Activated CD4-positive, alpha-beta T cell treated with anti-CD3 and anti-CD28 coated beads, Interleukin-2, amount 10 ng/mL, durations not matched to agents 7 days and 5 days (primary cell): ENCODE measurements at regions not wholly inside any gene's neighbourhood (a gene's known extent, or its start where the extent isn't known, plus 50 kb on each side); places are given as distances from the start of the nearest gene placed in this dataset.
"Not testable (repeated sequence)": the region's sequence is repeated elsewhere in the genome, so short reads cannot be mapped to it uniquely, and the experiment has no call there.

Source experiments
- CTCF ChIA-PET: fragments of 350-600 bp; sonication (Branson Sonifier 250); formaldehyde crosslinking; loops from one replicate; lab custom pipeline; 2021; ENCODE audit warnings: antibody characterized with exemption; lab: Charles Lee
- POLR2A ChIA-PET: fragments of 350-600 bp; sonication (Branson Sonifier 250); formaldehyde crosslinking; loops from one replicate; lab custom pipeline; 2021; ENCODE audit warnings: antibody characterized with exemption; lab: Charles Lee
- DNase-seq: peaks from one replicate; pipeline ENCODE4 v3.0.0-alpha.2; 2020
- H3K27ac Mint-ChIP-seq: one replicate; pipeline ENCODE4 v1.8.0; 2021; ENCODE audit warnings: mild to moderate bottlenecking, moderate library complexity, mixed read lengths
- H3K27me3 Mint-ChIP-seq: one replicate; pipeline ENCODE4 v1.8.0; 2021; ENCODE audit warnings: mixed read lengths
- H3K36me3 Mint-ChIP-seq: one replicate; pipeline ENCODE4 v1.8.0; 2021; ENCODE audit warnings: low read depth, mixed read lengths
- H3K4me1 Mint-ChIP-seq: one replicate; pipeline ENCODE4 v1.8.0; 2021; ENCODE audit warnings: mixed read lengths
- H3K4me3 Mint-ChIP-seq: one replicate; pipeline ENCODE4 v1.8.0; 2021; ENCODE audit warnings: mild to moderate bottlenecking, moderate library complexity, mixed read lengths
- H3K9me3 Mint-ChIP-seq: one replicate; pipeline ENCODE4 v1.8.0; 2021; ENCODE audit warnings: mixed read lengths

DNA sequence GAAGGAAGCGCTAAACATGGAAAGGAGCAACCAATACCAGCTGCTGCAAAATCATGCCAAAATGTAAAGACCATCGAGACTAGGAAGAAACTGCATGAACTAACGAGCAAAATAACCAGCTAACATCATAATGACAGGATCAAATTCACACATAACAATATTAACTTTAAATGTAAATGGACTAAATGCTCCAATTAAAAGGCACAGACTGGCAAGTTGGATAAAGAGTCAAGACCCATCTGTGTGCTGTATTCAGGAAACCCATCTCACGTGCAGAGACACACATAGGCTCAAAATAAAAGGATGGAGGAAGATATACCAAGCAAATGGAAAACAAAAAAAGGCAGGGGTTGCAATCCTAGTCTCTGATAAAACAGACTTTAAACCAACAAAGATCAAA, 570.0 kb upstream of the CDH11 start:
- H3K27ac Mint-ChIP-seq, H3K27me3 Mint-ChIP-seq, CTCF ChIA-PET, H3K4me1 Mint-ChIP-seq, POLR2A ChIA-PET, H3K4me3 Mint-ChIP-seq, DNase-seq, H3K36me3 Mint-ChIP-seq, H3K9me3 Mint-ChIP-seq: not testable (repeated sequence)

DNA sequence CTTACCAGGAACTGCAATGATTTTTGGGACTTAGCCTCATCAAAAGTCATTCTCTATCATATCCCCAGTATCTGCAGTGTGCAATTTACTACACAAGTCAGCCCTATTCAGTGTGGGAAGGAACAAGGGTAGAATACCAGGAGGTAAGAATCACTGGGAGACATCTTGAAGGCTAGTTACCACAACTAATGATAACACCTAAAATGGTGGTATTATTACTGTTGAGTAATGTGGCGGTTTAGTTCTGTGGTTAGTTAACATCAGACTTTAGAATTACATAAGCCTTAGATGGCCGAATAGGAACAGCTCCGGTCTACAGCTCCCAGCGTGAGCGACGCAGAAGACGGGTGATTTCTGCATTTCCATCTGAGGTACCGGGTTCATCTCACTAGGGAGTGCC, 567.9 kb upstream of the CDH11 start:
- Mint-ChIP-seq H3K27ac (no peak overlapping the region), H3K27me3 (no peaks in the 10 kb centered on the region), H3K36me3 (no peaks in the 10 kb centered on the region), H3K4me1 (no peaks in the 10 kb centered on the region), H3K4me3 (no peak overlapping the region), H3K9me3 (no peaks in the 10 kb centered on the region)
- CTCF ChIA-PET, result no interaction called here
- DNase-seq, result no peak
- POLR2A ChIA-PET, result no interaction called here

DNA sequence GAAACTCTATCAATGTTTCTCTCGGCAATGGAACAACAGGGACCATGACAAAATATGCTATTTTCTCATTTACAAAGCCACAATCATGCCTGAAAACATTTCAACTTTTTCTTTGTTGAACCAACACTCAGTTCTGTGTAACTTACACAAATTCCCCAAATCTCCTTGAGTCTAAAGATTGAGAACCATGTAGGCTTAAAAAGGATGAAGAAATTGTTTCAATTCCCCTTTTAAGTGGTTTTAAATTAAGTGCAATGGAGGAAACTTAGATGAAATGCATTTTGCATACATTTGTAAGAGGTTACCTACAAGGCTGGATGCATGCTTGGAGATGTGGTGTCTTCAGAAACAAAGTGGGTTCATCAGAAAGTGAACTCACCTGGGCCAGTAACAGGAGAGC, 566.4 kb upstream of the CDH11 start:
- no peaks in the 10 kb centered on the region for H3K4me1 Mint-ChIP-seq
- no peaks in the 10 kb centered on the region for H3K27me3 Mint-ChIP-seq
- no peak overlapping the region for H3K27ac Mint-ChIP-seq
- peaks cover 2% of the 10 kb centered on the region for H3K9me3 Mint-ChIP-seq
- ChIA-PET POLR2A (no interaction called here), CTCF (no interaction called here)
- H3K36me3 Mint-ChIP-seq, result no peaks in the 10 kb centered on the region
- H3K4me3 Mint-ChIP-seq, result no peak overlapping the region
- no peak for DNase-seq

DNA sequence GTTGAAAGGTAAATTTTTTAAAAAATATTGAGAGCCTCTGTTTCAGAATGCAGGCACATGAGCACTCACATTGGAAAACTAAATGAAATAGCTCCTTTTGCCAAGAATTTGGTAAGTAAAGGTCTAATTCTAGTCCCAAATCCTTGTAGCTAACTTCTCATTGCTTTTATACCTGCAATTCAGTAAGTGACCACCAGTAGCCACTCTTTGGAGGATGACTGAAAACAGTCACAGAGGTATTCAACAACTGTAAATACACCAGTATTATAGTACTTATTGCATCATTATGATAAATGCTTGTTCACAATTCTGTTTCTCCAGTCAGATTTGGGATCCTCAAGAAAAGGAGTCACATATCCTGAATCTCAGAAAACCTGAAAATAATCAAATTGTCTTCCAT, 562.4 kb upstream of the CDH11 start:
- Mint-ChIP-seq H3K4me3 (no peak overlapping the region), H3K36me3 (no peaks in the 10 kb centered on the region)

DNA sequence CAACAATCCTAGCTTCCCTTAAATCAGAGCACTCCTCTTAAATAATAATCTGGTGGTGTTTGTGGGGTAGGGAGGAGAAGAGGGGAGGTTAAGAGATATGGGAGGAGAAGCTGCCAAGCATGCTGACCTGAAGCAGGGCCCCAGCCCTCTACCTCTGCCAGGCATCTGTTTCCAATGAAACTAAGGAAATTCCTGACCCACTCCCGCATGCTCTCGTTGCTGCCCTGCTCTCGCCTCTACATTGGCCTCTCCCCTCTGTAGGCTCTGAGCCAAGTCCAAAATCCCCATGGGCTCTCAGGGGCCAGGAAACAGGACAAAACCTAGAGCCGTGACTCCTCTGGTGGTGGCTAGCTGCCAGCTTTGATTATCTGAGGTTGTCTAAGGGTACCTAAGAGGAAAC, 559.5 kb upstream of the CDH11 start:
- ChIA-PET CTCF (no interaction called here), POLR2A (no interaction called here)
- DNase-seq, result no peak
- H3K4me1 Mint-ChIP-seq, result no peaks in the 10 kb centered on the region
- no peaks in the 10 kb centered on the region for H3K36me3 Mint-ChIP-seq
- no peak overlapping the region for H3K27ac Mint-ChIP-seq
- H3K9me3 Mint-ChIP-seq, result peaks cover 5% of the 10 kb centered on the region
- no peak overlapping the region for H3K4me3 Mint-ChIP-seq
- no peaks in the 10 kb centered on the region for H3K27me3 Mint-ChIP-seq

More for the DNA sequence above, 562.4 kb upstream of the CDH11 start:
- no peak overlapping the region for H3K27ac Mint-ChIP-seq
- peaks cover 5% of the 10 kb centered on the region for H3K9me3 Mint-ChIP-seq
- POLR2A ChIA-PET, result no interaction called here
- no peaks in the 10 kb centered on the region for H3K4me1 Mint-ChIP-seq
- CTCF ChIA-PET, result no interaction called here
- no peaks in the 10 kb centered on the region for H3K27me3 Mint-ChIP-seq
- DNase-seq, result no peak

DNA sequence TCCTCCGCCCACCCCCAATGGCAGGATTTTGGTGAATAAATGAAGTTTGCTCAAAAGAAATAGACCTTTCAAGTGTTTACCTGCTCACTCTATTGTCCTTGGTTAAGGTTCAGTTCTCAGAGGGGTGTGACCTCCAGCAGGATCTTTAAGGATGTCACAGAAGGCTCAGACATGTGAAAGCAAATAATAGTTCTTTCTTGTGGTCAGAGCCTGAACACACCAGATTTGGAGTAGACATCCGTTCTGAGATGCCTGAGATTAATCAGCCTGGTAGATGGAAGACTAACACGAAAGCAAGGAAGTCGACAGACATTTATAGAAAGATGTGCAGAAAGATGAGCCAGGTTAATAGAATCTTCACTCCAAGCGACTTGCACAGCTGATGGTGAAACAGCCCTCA, 557.9 kb upstream of the CDH11 start:
- Mint-ChIP-seq H3K4me1 (no peaks in the 10 kb centered on the region), H3K4me3 (no peak overlapping the region), H3K9me3 (peaks cover 5% of the 10 kb centered on the region), H3K27ac (no peak overlapping the region), H3K27me3 (no peaks in the 10 kb centered on the region), H3K36me3 (no peaks in the 10 kb centered on the region)
- POLR2A ChIA-PET, result no interaction called here
- CTCF ChIA-PET, result no interaction called here
- no peak for DNase-seq

DNA sequence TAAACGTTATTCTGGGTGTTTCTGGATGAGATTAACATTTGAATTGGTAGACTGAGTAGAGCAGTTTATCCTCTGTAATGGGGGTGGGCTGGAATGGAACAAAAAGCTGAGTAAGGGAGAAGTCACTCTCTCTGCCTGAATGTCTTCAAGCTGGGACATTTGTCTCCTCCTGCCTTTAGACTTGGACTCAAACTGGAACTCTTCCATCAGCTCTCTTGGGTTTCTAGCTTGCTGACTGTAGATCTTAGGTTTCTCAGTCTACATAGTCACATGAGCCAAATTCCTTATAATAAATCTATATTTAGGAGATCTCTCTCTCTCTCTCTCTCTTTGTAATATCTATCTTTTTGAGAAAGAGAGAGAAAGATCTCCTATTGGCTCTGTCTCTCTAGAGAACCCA, 553.3 kb upstream of the CDH11 start:
- DNase-seq, result no peak
- H3K36me3 Mint-ChIP-seq, result no peaks in the 10 kb centered on the region
- CTCF ChIA-PET, result no interaction called here
- H3K4me1 Mint-ChIP-seq, result no peaks in the 10 kb centered on the region
- POLR2A ChIA-PET, result no interaction called here
- no peak overlapping the region for H3K27ac Mint-ChIP-seq
- no peaks in the 10 kb centered on the region for H3K27me3 Mint-ChIP-seq
- H3K9me3 Mint-ChIP-seq, result peaks cover 5% of the 10 kb centered on the region
- H3K4me3 Mint-ChIP-seq, result no peak overlapping the region

DNA sequence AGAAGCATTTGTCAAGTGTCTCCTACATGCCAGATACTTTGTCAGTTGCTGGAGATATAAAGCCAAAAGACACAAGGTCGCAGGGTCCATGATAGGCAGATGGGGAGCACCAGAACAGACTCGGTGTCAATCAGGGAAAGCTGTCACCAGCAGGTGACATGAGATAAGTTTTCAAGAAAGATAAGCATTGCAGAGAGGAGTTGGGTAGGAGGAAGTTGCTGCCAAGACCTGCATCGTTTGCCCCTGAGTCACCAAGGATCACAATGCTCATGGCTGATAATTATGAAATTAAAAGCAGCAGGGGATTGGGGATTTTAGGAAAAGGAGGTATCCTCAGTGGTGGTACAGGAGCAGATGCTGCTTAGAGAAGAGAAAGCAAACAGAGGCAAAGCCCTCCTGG, 551.1 kb upstream of the CDH11 start:
- CTCF ChIA-PET, result no interaction called here
- POLR2A ChIA-PET, result no interaction called here
- Mint-ChIP-seq H3K4me3 (no peak overlapping the region), H3K27ac (no peak overlapping the region), H3K9me3 (peaks cover 5% of the 10 kb centered on the region), H3K27me3 (no peaks in the 10 kb centered on the region), H3K4me1 (no peaks in the 10 kb centered on the region), H3K36me3 (no peaks in the 10 kb centered on the region)
- no peak for DNase-seq

DNA sequence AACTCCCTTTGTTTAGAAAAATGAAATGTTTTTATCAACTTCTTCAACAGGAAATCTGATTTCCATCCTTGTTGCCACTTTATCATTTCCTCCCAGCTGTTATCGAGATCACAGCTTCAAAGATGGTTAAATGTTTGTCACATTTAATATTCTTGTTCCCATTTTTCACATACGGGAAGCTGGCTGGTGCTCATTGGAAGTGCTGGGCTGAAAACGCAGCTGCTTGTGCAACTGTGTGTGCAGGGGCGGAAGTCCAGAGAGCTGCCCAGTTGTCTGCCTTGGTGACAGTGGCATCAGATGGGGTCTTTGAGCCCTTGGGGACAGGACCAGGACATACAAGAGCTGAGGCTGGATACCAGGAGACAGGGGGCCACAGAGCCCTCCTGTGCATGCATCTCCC, 549.2 kb upstream of the CDH11 start:
- Mint-ChIP-seq H3K9me3 (peaks cover 5% of the 10 kb centered on the region), H3K27ac (no peak overlapping the region), H3K27me3 (no peaks in the 10 kb centered on the region), H3K4me3 (no peak overlapping the region), H3K36me3 (no peaks in the 10 kb centered on the region), H3K4me1 (no peaks in the 10 kb centered on the region)
- POLR2A ChIA-PET, result no interaction called here
- no peak for DNase-seq
- CTCF ChIA-PET, result no interaction called here

DNA sequence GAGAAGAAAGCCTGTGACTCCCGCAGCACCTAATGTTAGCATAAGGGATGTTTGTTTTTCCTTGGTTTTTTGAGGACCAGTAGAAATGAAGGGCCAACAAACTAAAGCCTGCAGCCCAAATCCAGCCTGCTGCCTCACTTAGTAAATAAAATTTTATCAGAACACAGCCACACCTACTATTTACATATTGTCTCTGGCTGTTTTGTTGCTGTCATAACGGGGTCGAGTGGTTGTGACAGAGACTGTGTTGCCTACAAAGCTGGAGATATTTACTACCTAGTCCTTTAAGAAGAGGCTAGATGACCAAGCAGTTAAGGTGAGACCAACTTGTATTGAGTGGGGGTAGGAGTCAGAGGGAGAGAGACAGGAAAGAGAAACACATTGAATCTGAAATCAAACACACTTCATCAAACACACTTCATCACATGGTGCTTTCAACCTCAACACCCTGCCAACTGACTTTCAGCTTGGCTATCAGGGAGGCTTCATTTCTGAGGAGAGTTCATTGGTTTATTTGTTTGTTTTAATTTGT, 546.3 kb upstream of the CDH11 start:
- ChIA-PET POLR2A (no interaction called here), CTCF (no interaction called here)
- Mint-ChIP-seq H3K4me1 (no peaks in the 10 kb centered on the region), H3K27me3 (no peaks in the 10 kb centered on the region), H3K27ac (no peak overlapping the region), H3K36me3 (no peaks in the 10 kb centered on the region), H3K9me3 (peaks cover 8% of the 10 kb centered on the region), H3K4me3 (no peak overlapping the region)
- DNase-seq, result no peak

DNA sequence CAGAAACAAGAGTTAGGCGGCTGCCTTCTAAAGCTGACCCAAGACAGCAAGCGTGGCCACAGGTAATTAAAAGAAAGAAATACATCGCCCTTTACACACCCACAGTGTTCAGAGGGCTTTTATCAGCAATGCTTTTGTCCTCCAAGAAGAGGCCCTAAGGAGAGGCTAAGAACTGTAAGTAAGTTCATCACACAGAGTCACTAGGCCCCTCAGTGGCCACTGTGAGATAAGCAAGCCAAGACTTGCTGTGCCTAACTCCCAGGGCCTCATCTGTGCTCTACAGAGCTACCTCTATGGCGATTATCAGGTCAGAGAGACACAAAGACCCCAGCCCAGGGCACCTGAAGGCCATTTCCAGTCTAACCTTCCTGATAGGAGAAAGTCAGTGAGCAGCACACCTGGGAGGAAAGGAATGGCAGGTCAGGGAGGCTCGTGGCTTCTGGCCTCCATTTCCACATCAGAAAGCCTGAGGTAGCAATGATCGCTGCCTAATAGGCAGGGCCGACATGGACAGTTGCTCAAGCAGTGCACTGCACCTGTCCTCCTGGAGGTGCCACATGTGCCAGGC, 545.2 kb upstream of the CDH11 start:
- no peak for DNase-seq
- H3K4me1 Mint-ChIP-seq, result no peaks in the 10 kb centered on the region
- no peak overlapping the region for H3K27ac Mint-ChIP-seq
- H3K9me3 Mint-ChIP-seq, result peaks cover 7% of the 10 kb centered on the region
- H3K36me3 Mint-ChIP-seq, result no peaks in the 10 kb centered on the region
- POLR2A ChIA-PET, result no interaction called here
- CTCF ChIA-PET, result no interaction called here
- no peaks in the 10 kb centered on the region for H3K27me3 Mint-ChIP-seq
- no peak overlapping the region for H3K4me3 Mint-ChIP-seq

DNA sequence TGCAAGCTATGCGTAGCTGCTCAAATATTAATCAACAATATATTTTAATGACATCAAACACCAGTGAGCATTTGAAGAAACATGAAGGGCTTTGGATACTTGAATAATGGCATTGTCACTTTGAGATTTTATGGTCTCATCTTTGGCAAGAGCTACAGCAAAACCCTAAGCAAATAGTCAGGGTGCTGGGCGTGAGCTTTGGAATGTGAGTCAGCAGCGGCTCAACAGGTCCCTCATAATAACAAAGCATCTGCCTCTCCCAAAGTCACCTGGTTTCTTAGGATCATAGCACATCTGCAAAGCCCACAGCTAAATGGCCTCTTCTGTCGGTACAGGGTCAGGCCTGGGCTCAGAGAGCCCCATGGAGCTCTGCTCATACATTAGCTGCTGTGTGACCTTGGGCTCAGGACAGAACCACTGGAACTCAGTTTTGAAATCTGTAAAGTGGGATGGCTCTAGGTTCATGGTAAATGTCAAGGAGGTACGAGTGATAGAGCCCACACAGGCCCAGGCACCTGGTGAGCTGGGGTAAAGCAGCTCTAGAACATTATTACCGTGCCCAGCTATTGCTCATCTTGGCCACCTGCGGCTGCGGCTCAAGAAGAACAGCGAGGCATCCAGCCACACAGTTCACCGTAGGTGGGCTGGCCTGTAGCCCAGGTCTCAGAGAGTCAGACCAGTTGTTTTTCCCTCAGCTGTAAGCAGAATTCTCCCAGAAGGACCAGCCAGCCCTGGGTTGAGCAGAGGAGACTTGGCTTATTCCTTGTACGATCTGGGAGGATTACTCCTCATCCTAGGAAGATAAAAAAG, 544.5 kb upstream of the CDH11 start:
- no peaks in the 10 kb centered on the region for H3K4me1 Mint-ChIP-seq
- H3K36me3 Mint-ChIP-seq, result no peaks in the 10 kb centered on the region
- H3K9me3 Mint-ChIP-seq, result peaks cover 3% of the 10 kb centered on the region
- ChIA-PET CTCF (no interaction called here), POLR2A (no interaction called here)
- no peak overlapping the region for H3K4me3 Mint-ChIP-seq
- H3K27me3 Mint-ChIP-seq, result no peaks in the 10 kb centered on the region
- no peak for DNase-seq
- H3K27ac Mint-ChIP-seq, result no peak overlapping the region

DNA sequence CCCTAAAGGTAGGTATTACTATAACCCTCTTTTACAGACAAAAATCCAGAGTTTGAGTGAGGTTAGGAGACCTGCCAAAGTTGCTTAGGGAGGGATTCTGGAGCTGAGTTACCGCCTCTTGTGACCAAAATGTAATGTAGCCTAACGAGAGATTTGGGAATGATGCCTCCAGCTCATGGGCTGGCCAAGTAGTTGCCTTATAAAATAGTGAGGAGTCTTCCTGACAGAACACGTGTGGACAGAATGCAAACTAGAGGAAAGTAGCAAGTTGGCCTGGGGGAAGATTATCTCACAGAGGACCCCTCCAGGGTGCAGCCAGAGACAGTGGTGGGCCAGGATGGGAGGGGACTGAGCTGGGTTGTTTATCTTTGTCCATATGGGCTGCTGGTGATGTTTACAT, 543.7 kb upstream of the CDH11 start:
- DNase-seq, result no peak
- Mint-ChIP-seq H3K9me3 (peaks cover 3% of the 10 kb centered on the region), H3K4me3 (no peak overlapping the region), H3K27ac (no peak overlapping the region), H3K36me3 (no peaks in the 10 kb centered on the region), H3K27me3 (no peaks in the 10 kb centered on the region), H3K4me1 (no peaks in the 10 kb centered on the region)
- POLR2A ChIA-PET, result no interaction called here
- CTCF ChIA-PET, result no interaction called here

DNA sequence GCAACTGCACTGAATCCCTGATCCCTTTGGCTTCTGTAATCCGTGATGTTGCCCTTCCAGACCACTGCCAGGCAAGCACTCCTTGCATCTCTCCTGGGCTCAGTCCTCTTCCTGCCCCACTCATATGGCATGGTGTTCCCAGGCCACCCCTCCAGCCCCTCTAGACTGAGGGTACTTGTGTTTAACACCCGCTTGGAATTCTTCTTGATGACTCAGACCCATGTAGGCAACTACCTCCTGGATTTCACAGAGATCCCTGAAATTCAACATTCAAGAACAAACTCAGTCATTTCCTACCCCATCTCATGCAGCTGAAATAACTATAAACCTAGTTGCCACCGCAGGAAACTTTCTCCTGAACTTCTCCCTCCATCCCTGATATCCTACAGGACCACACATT, 541.9 kb upstream of the CDH11 start:
- peaks cover 3% of the 10 kb centered on the region for H3K9me3 Mint-ChIP-seq
- no peak for DNase-seq
- H3K36me3 Mint-ChIP-seq, result no peaks in the 10 kb centered on the region
- no peak overlapping the region for H3K4me3 Mint-ChIP-seq
- CTCF ChIA-PET, result no interaction called here
- POLR2A ChIA-PET, result no interaction called here
- no peaks in the 10 kb centered on the region for H3K27me3 Mint-ChIP-seq
- H3K4me1 Mint-ChIP-seq, result no peaks in the 10 kb centered on the region
- no peak overlapping the region for H3K27ac Mint-ChIP-seq
